ENCODE measurements at regions not wholly inside any gene's neighbourhood (a gene's known extent, or its start where the extent isn't known, plus 50 kb on each side); places are given as distances from the start of the nearest gene placed in this dataset.

DNA sequence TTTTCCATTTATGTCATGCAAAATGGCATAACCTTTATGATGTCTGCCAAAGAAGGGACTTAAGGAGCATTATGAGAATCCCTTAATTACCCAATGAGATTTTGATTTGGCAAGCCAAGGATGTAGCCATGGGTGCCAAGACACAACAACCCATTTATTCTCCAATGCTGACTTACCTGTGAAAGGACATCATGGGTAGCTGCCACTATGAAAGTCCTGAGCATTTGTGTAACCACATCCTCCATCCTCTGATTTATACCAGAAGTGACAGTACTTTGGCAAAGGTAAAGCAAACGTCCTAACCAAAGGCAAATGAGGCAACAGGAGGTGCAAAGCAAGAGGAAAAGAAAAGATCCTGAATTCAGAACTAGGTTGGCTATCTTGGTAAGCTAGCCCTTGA, 87.3 kb upstream of the EMCN start:
- ATAC-seq (ENCODE audit: insufficient read depth, low FRiP score) (no peak), DNase-seq (no peak)
- no peaks in the 10 kb centered on the region for H3K36me3 ChIP-seq (ENCODE audit: control insufficient read depth in 4 of 4, insufficient read depth in 4 of 4, low read length in 4 of 4)
- TF ChIP-seq, protein P1, sequence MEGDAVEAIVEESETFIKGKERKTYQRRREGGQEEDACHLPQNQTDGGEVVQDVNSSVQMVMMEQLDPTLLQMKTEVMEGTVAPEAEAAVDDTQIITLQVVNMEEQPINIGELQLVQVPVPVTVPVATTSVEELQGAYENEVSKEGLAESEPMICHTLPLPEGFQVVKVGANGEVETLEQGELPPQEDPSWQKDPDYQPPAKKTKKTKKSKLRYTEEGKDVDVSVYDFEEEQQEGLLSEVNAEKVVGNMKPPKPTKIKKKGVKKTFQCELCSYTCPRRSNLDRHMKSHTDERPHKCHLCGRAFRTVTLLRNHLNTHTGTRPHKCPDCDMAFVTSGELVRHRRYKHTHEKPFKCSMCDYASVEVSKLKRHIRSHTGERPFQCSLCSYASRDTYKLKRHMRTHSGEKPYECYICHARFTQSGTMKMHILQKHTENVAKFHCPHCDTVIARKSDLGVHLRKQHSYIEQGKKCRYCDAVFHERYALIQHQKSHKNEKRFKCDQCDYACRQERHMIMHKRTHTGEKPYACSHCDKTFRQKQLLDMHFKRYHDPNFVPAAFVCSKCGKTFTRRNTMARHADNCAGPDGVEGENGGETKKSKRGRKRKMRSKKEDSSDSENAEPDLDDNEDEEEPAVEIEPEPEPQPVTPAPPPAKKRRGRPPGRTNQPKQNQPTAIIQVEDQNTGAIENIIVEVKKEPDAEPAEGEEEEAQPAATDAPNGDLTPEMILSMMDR (IDR thresholded peaks at IDR 0.05; ENCODE audit: control extremely low read depth, extremely low read depth): no peak
- no peak overlapping the region for H3K9ac ChIP-seq (ENCODE audit: insufficient read depth in 1 of 2, low read length in 2 of 2)
- no peaks in the 10 kb centered on the region for H3K4me1 ChIP-seq (ENCODE audit: control insufficient read depth in 5 of 5, insufficient read depth in 5 of 5, low read length in 5 of 5)
- WGBS, 2 donors: 34 to 48% methylated on average over 1 of the region's 1 CpG
- H3K9me3 ChIP-seq (ENCODE audit: control insufficient read depth in 4 of 4, insufficient read depth in 3 of 4, low read length in 3 of 4): no peaks in the 10 kb centered on the region
- no peak overlapping the region for H3K4me3 ChIP-seq
- H3K27me3 ChIP-seq (ENCODE audit: control insufficient read depth in 3 of 3, insufficient read depth in 3 of 3, low read length in 2 of 3): no peaks in the 10 kb centered on the region
- no peak overlapping the region for H3K27ac ChIP-seq (ENCODE audit: low read depth in 1 of 2, low read length in 1 of 2)

DNA sequence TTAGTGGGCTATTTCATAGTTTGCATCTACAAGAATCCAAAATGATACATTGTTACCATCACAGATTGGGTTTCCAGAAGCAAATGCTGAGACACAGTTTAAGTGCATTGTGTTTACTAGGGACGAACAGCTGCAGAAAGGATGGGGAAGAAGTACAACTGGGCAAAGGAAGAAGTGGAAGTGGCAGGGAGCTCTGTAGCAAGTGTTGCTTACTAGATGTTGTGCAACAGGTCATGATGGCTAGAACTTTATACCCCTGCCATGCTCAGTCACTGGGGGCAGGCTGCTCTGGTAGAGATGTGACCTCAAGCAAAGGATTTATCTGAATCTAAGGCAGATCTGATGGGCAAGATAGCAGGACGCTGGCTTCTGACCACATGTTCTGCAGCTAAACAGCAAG, 76.1 kb upstream of the EMCN start:
- no peaks in the 10 kb centered on the region for H3K9me3 ChIP-seq (ENCODE audit: control insufficient read depth in 4 of 4, insufficient read depth in 3 of 4, low read length in 3 of 4)
- H3K36me3 ChIP-seq (ENCODE audit: control insufficient read depth in 4 of 4, insufficient read depth in 4 of 4, low read length in 4 of 4): no peaks in the 10 kb centered on the region
- peaks cover 0 to 7% (median 4%) of the 10 kb centered on the region in 5 donors for H3K4me1 ChIP-seq (ENCODE audit: control insufficient read depth in 5 of 5, insufficient read depth in 5 of 5, low read length in 5 of 5)
- H3K4me3 ChIP-seq: no peak overlapping the region
- DNase-seq: no peak
- 13 to 45% methylated on average over 2 of the region's 2 CpGs for WGBS, 2 donors
- no peak overlapping the region for H3K9ac ChIP-seq (ENCODE audit: insufficient read depth in 1 of 2, low read length in 2 of 2)
- H3K27ac ChIP-seq (ENCODE audit: low read depth in 1 of 2, low read length in 1 of 2): no peak overlapping the region
- TF ChIP-seq, protein P1 (IDR thresholded peaks at IDR 0.05; ENCODE audit: control extremely low read depth, extremely low read depth): no peak
- no peak for ATAC-seq (ENCODE audit: insufficient read depth, low FRiP score)
- no peaks in the 10 kb centered on the region for H3K27me3 ChIP-seq (ENCODE audit: control insufficient read depth in 3 of 3, insufficient read depth in 3 of 3, low read length in 2 of 3)

DNA sequence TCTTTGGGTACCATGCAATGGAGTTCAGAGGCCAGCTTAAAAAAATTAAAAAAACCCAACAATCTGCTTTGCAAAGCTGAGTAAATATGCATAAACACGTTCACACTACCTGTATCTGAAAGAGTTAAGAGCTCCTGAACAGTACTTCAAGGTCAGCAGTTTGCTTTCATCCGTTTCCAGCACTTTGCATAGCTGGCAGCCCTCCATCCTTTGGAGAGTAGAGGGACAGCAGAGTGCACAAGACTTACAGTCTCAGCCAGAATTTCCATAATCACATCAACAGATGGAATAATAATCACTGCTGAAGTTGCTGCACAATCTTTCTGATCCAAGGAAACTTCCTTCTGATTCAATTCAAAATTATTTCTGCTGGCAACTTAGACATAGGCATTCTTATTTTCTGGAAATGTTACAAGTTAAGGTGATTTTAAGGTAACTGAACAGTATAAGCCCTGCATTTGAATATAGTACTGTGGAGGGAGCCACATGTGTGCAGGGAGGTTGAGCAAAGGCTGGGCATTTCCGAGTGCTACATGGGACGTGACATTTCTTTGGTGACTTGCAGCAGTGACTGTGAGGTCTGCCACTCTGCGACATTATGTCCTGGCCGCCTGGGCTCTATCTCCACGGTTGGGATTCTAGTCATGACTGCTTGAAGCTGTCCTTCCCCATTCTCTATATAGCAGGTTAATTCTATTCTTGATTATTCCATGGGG, 73.5 kb upstream of the EMCN start:
- H3K27me3 ChIP-seq (ENCODE audit: control insufficient read depth in 3 of 3, insufficient read depth in 3 of 3, low read length in 2 of 3): no peaks in the 10 kb centered on the region
- no peak overlapping the region for H3K27ac ChIP-seq (ENCODE audit: low read depth in 1 of 2, low read length in 1 of 2)
- no peak overlapping the region for H3K4me3 ChIP-seq
- H3K36me3 ChIP-seq (ENCODE audit: control insufficient read depth in 4 of 4, insufficient read depth in 4 of 4, low read length in 4 of 4): no peaks in the 10 kb centered on the region
- TF ChIP-seq, protein P1 (IDR thresholded peaks at IDR 0.05; ENCODE audit: control extremely low read depth, extremely low read depth): no peak
- 56 to 75% methylated on average over 7 of the region's 7 CpGs for WGBS, 2 donors
- no peak overlapping the region for H3K9ac ChIP-seq (ENCODE audit: insufficient read depth in 1 of 2, low read length in 2 of 2)
- no peak for ATAC-seq (ENCODE audit: insufficient read depth, low FRiP score)
- peak; percentile 73 to 91 (median 80) for DNase-seq
- H3K4me1 ChIP-seq (ENCODE audit: control insufficient read depth in 5 of 5, insufficient read depth in 5 of 5, low read length in 5 of 5): peaks cover 0 to 7% (median 4%) of the 10 kb centered on the region in 5 donors
- H3K9me3 ChIP-seq (ENCODE audit: control insufficient read depth in 4 of 4, insufficient read depth in 3 of 4, low read length in 3 of 4): no peaks in the 10 kb centered on the region

DNA sequence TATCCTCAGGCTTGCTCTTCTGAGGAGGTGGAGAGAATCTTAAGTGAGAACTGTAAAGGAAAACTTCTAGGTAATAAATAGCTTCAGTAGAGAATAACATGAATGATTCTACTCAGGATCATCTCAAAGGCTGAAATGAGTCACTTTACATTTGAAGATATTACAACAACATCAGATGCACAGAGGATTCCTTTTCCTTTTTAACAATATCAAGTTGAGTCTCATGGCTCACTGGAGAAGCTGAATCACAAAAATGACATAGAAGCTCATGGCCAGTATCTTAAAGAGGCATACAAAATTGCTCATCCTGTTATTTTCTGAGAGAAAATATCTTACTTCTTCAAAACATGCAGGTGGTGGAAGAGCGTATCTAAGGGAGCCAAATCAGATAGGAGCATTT, 72.5 kb upstream of the EMCN start:
- peaks cover 0 to 7% (median 4%) of the 10 kb centered on the region in 5 donors for H3K4me1 ChIP-seq (ENCODE audit: control insufficient read depth in 5 of 5, insufficient read depth in 5 of 5, low read length in 5 of 5)
- WGBS, 2 donors: 93 to 94% methylated on average over 1 of the region's 1 CpG
- TF ChIP-seq, protein P1 (IDR thresholded peaks at IDR 0.05; ENCODE audit: control extremely low read depth, extremely low read depth): no peak
- no peak overlapping the region for H3K27ac ChIP-seq (ENCODE audit: low read depth in 1 of 2, low read length in 1 of 2)
- DNase-seq (no peak), ATAC-seq (ENCODE audit: insufficient read depth, low FRiP score) (no peak)
- H3K9me3 ChIP-seq (ENCODE audit: control insufficient read depth in 4 of 4, insufficient read depth in 3 of 4, low read length in 3 of 4): no peaks in the 10 kb centered on the region
- H3K36me3 ChIP-seq (ENCODE audit: control insufficient read depth in 4 of 4, insufficient read depth in 4 of 4, low read length in 4 of 4): no peaks in the 10 kb centered on the region
- H3K4me3 ChIP-seq: no peak overlapping the region
- no peaks in the 10 kb centered on the region for H3K27me3 ChIP-seq (ENCODE audit: control insufficient read depth in 3 of 3, insufficient read depth in 3 of 3, low read length in 2 of 3)
- no peak overlapping the region for H3K9ac ChIP-seq (ENCODE audit: insufficient read depth in 1 of 2, low read length in 2 of 2)

All from lung (tissue), 11 donors.